ENCODE measurements at regions not wholly inside any gene's neighbourhood (a gene's known extent, or its start where the extent isn't known, plus 50 kb on each side); places are given as distances from the start of the nearest gene placed in this dataset.

DNA sequence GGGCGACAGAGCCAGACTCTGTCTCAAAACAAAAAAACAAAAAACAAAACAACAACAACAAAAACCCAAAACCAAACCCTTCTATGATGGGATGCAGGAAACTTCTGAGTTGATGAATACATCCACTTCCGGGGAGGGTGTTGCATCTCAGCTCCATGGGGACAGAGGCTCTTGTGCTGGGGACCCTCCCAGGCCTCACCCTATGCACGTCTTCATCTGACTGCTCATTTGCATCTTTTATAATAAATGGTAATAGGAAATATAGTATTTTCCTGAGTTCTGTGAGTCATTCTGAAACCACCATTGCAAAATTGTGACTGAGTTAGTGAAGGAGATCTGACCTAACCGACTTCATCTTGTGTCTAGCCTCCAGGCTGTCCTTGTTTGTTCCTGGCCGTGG is 109.5 kb upstream of the SLC28A3 start:
- DNase-seq (ENCODE audit: low read depth in 3 of 3): no peak

DNA sequence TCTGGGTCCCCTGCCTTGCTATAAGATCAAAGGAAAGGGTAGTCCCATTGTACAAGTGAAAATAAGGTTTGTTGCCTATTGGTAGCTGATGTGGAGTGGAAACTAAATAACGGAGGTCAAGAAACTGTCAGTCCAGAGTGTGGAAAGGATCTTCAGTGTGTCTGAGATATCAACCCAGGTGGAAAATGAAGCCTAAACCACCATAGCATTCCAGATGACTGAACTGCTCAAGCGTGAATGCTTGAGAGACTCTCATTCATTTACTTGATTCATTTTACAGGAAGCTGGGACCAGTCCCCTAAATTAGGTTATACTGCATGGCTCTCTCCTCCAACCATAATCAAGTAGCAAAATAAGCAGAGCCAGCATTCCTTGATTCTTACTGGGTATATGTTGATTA is 116.0 kb upstream of the SLC28A3 start:
- DNase-seq (ENCODE audit: low read depth in 3 of 3): no peak

DNA sequence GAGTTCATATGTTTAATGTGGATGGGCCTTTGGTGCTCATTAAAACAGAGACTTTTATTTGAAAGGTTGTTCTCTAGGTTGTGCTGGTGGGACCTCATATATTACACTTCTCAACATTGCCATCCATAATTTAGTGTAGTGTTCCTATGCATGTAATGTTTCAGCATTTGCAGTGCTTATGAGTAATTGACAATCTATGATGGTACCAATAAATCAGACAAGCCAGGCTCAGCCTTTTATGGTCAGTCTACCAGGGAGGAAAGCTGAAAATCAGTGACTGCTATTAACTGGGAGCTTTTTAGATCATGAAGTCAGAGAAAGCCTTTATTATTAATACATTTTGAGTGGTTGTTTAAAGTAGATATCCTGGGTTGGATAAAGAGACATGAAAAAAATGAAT is 120.1 kb upstream of the SLC28A3 start:
- no peak for DNase-seq (ENCODE audit: low read depth in 3 of 3)

DNA sequence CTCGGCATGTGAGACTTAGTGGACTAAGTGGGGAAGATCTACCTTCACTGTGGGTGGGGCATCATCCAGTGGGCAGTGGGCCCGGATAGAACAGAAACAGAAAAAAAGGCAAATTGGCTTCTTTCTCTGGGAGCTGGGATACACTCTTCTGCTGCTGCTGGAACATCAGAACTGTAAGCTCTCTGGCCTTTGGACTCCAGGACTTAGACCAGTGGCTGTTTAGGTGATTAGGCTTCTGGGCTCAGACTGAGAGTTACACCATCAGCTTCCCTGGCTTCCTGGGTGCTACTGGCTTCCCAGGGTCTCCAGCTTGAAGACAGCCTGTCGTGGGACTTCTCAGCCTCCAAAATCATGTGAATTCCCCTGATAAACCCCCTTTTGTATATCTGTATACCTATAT is 122.7 kb upstream of the SLC28A3 start:
- no peak for DNase-seq (ENCODE audit: low read depth in 3 of 3)

DNA sequence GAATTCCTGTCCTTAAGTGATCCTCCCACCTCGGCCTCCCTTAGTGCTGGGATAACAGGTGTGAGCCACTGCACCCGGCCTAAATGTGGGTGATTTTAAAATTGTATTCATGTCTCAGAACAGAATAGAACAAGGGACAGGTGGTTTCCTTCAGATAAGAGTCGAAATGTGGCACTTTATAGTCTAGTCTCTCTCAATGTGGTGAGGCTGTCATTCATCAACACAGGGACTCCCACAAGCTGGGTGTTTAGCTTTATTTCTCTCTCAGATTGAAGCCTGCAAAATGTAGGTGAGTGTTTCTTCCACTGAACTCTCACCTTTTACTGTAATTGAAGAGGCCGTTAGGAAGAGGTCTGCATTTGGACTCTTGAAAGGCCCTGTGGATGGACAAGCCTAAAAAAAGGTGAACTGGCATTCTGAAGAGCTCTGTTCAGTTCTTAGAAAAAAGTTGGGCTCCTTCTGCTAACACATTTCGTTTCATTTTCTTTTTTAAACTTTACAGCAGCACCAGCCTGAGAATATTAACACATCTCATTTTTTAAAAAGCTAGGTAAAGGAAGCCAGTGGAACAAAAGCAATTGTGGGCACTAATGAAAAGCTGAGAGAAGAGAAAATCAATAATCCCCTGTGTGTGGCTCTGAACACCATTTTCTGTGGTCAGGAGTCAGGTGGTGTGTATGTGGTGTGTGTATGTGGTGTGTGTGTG is 126.2 kb upstream of the SLC28A3 start:
- no peak for DNase-seq (ENCODE audit: low read depth in 3 of 3)

DNA sequence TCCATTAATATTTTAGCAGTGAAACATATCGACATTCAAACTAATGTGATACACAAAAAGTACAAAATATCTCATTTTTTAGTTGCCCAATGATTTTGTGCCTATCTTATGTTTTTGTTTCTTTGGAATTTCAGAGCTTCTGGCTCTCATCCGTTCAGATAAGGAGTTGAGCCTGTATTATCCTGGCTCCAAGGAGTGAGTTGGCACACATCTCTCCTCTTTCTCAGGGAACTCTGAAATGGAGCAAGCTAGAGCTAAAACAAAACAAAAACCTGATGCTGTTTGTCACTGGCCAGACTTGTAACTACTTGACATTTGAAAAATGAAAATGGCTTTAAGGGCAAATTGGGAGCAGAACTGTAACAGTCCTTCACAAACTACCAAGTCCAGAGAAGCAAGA is 131.3 kb upstream of the SLC28A3 start:
- DNase-seq (ENCODE audit: low read depth in 3 of 3): no peak

DNA sequence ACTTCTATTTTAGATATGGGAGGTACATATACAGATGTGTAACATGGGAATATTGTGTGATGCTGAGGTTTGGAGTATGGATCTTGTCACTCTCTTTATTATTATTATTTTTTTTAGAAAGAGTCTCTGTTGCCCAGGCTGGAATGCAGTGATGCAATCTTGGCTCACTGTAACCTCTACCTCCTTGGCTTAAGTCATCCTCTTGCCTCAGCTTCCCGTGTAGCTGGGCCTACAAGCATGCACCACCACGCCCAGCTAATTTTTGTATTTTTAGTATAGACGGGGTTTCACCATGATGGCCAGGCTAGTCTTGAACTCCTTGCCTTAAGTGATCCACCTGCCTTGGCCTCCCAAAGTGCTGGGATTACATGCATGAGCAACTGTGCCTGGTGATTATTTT is 138.4 kb upstream of the SLC28A3 start:
- no peak for DNase-seq (ENCODE audit: low read depth in 3 of 3)

DNA sequence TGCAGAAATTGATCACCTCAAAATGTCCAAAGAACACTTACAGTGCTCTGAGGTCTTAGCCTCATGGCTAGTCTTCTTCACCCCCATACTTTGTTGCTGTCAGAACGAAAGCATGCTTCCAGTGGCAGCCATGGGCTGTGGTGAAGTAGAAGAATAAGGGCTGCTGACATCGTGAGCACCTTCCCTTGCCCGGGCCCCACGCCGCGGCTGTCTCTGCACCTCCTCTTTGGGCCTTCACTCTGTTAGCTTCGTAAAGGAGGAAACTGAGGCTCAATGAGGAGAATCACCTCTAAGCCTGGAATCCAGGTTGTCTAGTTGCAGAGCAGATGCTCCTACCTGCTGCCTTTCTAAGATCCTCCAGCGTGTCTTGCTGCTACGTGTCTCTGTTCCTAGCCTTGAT is 139.5 kb upstream of the SLC28A3 start:
- DNase-seq (ENCODE audit: low read depth in 3 of 3): no peak

DNA sequence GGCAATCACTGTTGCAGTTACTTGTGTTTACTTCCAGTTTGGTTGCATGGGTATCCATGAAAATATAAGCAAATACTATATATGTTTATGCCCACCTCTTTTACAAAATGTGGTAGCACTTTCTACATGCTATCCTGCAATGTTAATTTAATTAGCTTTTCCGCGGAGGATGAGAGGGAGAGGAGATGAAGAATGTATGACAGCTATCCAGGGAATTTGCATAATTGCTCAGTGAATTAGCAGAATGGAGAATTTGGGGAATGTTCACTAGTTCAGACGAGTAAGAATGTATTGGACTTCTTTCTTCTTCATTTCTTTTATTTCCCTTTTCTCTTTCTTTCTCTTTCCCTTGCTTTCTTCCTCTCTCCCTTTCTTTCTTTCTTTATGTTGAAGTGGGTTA is 140.7 kb upstream of the SLC28A3 start:
- no peak for DNase-seq (ENCODE audit: low read depth in 3 of 3)

DNA sequence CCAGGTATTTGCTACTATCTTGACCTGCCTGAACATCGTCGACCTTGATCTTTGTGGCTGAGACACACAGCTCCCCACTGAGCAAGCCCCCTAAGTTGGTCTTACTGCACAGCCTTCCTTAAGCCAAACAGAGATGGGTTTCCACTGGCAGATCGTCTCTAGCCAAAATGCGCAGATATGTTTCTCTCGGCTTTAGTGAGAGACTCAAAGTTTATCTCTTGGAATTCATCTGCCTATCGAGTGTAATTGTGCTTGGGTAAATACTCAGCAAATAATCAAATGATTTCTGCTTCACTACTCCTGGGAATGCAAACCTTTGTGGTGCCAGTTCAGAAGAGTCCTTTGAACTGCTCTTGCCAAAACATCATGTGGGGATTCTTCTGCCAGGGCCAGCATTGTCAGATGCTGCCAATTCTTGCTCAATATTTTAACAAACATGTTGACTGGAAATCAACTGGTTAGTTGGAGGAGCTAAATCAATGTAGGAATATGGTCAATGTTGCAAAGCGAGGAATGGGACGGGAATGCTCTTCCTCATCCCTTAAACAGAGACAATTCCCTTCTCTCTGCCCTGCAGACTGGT is 141.2 kb upstream of the SLC28A3 start:
- DNase-seq (ENCODE audit: low read depth in 3 of 3): no peak

DNA sequence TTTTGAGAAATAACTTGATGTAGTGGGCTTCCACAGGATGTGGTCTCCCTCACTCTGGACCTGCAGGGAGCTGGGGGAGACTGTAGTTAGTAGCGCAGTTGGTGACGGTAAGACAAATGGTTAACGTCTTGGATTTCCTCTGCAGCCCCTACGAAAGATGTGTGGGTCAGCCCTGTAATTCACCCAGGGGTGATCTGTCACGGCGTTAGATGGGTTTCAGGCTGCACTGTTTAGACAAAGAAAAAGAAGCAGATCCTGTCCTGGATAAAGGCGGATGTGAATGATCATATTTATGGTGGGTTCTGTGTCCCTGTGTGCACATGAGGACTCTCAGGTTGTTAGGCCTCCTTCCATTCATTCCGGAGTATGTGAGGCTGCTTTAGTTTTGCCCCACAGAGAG is 142.0 kb upstream of the SLC28A3 start:
- no peak for DNase-seq (ENCODE audit: low read depth in 3 of 3)

DNA sequence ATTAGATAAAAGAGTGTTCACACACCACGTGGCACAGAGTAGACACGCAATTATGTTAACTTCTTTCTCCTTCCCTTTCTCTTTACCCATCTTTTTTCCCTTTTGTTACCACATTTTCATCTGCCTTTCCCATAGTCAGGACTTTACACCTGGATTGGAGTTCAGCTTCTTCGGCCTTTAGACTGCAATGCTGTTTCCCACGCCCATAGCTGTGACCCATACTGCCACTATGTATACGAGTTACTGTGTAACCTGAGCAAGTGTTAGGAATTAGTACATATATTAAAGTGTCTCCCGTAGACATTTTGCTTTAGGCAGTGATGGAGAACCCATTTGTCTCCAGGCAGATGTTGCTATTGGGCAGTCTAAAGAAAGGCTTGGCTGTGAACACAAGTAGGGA is 143.6 kb upstream of the SLC28A3 start:
- no peak for DNase-seq (ENCODE audit: low read depth in 3 of 3)

DNA sequence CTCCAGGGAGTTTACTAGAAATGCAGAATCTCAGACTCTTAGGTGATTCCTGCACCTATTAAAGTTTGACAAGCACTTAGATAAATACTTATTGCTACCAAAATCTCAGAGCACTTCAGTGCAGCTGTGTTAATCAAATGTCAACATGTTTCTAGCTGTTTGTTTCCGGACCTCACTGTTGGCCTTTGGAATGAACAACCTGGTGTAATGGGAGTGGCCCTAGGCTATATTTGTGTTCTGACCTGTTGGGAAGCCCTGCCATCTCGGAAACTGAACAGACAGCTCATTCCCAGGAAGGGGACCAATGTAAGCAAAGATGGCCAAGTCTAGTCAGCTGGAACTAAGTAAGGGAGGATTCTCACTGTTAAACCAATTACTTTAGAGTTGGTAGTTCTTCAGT is 145.0 kb upstream of the SLC28A3 start:
- DNase-seq (ENCODE audit: low read depth in 3 of 3): no peak

DNA sequence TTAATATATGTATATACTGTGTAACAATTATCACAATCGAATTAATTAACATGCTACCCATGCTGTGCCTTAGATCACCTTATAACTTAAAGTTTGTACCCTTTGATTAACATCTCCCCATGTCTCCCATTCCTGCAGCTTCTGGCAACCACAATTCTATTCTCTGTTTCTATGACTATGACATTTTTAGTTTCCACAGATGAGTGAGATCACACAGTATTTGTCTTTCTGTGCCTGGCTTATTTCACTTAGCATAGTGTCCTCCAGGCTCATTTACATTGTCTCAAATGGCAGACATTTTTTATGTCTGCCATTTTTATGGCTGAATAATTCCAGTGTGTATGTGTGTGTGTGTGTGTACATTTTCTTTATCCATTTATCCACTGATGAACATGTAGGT is 146.1 kb upstream of the SLC28A3 start:
- no peak for DNase-seq (ENCODE audit: low read depth in 3 of 3)

DNA sequence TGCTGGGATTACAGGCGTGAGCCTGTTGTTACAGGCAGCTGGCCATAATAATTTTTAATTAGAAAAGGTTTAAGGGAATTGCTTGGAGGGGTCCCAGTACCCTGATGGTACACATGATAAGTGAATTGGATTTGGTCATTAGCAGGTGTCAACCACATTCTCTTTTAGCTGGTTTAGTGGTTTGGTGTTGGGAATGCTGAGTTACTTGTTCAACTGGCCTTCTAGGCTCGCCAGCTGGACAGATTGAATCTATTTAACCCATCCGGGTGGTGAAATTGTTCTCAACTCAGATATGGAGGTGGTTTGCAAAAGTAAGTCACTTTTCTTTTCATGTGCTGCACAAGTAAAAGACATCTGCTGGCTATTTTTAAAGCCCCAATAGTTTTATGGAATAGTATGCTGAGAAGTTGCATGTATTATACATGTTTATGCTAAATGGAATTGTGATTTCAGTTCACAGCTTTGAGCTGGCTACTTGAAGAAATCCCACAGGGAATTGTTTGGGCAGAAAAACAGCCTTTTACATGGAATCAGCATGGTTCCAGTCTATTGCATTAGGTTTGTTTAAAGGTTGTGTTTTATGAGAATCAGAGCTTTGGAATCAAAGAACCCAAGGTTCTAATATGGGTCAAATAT is 149.8 kb upstream of the SLC28A3 start:
- DNase-seq (ENCODE audit: low read depth in 3 of 3): no peak

DNA sequence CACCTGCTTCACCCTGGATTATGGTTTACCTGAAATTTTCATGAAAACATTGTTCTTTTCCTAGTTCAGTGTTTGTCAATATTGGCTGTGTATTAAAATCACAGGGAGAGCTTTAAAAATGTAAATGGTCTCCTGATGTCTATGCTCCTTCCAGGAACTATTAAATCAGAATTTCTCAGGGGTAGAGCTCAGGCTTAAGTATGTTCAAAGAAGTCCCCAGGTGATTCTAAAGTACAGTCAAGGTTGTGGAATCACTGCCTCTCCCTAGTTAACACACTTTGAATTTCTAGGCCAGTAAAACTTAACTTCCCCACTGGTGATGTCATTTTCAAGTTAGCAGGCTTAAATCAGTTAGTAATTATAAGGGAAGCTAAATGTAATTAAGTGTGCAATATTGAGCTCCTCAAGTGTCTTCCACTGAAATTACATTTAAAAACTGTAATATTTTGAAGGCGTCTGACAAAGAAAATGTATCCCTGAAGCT is 150.3 kb upstream of the SLC28A3 start:
- DNase-seq (ENCODE audit: low read depth in 3 of 3): no peak

DNA sequence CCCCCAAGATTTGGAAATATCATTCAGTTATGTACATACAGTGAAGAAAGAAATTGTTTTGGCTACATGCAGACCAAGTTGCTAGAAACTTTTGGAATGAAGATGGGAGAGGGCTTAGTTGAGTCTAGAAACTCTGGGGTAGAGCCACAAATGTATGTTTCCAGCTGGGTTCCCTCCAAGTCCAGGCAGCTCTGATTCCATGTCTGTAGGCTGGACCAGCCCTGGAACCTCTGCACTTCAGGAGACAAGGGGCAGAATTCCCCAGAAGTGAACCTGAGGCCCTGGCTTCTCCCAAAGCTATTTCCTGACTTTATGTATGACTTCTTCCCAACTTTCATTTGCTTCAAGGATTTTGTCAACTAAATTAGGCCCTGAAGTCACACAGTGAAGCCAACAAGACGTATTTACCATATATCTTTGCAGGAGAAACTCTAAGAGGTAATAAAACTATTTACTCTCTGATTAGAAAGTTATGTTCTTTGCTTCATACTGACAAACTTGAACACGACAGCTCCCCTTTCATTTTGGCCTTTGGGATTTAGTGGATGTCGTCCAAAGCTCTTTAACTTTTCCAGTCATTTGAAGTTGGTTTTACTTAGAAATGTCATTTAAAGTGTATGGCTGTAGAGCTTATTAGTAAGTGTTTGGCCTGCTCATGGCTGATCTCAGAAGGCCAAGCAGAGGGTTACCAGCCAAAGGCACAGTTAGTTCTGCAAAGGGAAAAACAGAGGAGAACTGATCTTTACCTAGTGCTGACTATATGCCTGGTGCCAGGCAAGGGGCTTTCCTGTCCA is 152.0 kb upstream of the SLC28A3 start:
- no peak for DNase-seq (ENCODE audit: low read depth in 3 of 3)

DNA sequence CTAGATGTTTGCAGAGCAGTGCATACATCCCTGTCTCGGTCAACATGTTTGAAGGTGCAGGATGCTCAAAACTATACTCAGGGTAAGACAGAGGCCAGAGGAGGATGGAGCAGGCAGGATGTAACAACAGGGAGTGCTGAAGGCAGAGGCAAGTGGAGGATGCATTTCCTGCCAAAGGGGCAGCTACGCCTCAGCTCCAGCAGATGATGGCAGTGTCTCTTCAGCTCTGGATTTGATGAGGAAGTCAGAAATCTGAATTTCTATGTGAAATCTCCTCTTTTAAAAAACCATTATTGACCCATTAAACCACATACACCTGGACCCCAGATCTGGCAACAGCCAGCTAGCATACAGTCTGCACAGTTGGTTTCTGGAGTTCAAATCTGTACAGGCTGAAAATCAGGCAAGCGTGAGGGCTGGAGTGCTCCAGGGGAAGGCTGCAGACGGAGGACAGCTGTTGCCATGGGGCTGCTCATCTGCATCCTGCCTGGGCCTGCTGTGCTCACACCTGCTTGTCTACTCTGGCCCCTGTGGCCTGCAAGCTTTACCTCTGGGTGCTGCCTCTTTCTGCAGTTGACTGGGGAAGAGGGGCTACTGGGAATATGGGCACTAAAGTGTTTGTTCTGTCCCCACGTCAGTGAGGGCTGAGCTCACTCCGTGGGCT is 152.9 kb upstream of the SLC28A3 start:
- DNase-seq (ENCODE audit: low read depth in 3 of 3): no peak

DNA sequence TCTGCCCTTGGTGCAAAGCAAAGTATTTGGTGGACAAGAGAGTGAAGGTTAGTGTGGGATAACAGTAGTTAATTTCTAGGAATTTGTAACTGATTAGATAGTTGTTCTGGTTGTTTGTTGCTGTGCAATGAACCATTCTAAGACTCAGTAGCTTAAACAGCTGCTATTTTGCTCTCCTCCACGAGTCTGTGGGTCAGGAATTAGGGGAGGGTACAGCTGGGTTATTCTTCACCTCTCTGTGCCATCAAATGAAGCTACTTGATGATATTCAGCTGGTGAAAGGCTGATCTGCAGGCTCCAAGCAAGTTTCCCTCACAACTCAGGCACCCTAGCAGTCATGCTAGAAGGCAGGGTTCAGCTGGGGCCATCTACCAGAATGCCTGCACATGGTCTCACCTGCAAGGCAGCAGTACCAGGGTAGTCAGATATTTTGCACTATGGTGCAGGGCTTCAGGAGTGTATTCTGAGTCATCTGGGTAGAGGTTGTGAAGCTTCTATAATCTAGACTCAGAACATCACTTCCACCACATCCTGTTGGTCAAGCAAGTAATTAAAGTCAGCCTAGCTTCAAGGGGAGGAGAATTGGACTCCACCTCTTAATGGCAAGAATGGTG is 159.5 kb upstream of the SLC28A3 start:
- DNase-seq (ENCODE audit: low read depth in 3 of 3): no peak

DNA sequence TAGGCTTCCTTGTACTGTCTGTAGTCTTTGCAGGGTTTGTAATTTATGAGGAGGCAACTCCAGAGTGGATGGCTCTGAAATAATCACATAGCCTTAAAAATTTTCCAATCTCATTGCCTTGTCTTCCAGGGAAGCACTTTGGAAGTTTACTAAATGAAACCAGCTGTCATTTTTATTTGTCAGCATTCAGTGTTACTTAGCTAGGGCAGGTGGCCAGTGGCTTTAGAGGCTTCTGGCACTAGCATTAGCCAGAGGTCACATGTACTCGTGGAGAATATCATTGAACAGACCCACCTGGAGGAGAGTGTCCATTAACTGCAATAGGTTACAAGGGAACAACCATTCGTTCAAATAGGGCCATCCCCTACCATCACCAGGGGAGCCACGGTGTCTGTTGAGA is 160.3 kb upstream of the SLC28A3 start:
- no peak for DNase-seq (ENCODE audit: low read depth in 3 of 3)

DNA sequence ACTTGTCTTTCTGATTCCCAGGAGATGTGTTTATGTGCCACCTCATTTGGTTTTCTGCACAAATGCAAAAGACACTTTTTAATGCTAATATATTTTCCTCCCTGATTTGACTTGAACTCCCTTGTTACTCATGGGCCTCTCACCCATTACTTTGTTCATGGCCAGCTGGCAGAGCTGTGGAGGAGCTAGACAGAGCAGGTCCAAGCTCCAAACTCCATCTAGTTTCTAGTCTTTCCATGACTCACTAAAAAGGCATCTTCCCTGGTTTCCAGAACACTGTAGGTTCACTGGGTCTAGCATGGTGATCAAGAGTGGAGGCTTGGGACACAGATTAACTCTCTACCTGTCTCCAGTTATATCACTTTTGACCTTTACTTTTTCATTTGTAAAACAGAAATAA is 161.0 kb upstream of the SLC28A3 start:
- no peak for DNase-seq (ENCODE audit: low read depth in 3 of 3)

DNA sequence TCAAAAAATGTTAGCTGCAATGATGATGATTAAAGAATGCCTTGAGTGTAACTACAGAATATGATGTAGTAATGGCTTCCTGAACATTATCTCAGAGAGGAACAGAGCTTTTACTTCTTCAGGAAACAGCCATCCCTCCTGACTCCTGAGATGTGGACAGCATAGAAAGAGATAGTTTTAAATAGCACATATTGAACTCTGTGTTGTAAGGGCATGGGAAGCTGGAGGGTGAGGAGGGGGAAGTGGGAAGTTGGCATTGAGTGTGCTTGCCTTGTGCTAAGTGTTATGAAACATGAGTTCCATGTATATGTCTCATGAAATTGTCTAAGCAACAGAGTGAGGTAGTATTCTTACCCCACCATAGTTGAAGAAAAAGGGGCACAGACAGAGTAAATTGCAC is 161.5 kb upstream of the SLC28A3 start:
- no peak for DNase-seq (ENCODE audit: low read depth in 3 of 3)

Data from stimulated activated CD4-positive, alpha-beta T cell treated with anti-CD3 and anti-CD28 coated beads, TNF-alpha, amount 100 ng/mL, for 48 hours (primary cell).